ENCODE measurements at regions not wholly inside any gene's neighbourhood (a gene's known extent, or its start where the extent isn't known, plus 50 kb on each side); places are given as distances from the start of the nearest gene placed in this dataset.

DNA sequence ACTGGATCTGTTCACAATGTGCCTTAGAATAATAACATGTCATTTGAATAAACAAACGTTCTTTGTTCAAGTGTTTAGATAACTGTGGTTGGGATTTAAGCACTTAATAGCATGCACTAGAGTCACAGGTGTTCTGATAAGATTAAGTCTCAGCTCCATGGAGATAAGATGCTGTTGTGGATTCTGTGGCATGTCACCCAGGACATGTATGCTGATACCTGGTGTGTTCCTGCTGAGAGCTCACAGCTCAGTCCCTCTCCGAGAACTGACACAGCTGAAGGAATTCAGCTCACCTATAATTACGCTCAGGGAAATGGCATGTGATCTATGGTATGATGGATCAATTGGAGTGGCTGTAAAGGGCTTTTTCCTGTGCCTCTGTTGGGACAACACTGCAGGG is 75.4 kb upstream of the ST6GAL2 start:
- TF ChIP-seq POLR2AphosphoS5 (IDR thresholded peaks at IDR 0.05; ENCODE audit: borderline replicate concordance, low read depth, low read length): no peak
- TF ChIP-seq EZH2 (IDR thresholded peaks at IDR 0.05): no peak
